ENCODE measurements at regions not wholly inside any gene's neighbourhood (a gene's known extent, or its start where the extent isn't known, plus 50 kb on each side); places are given as distances from the start of the nearest gene placed in this dataset.

- peaks cover 12% of the 10 kb centered on the region for H3K36me3 Mint-ChIP-seq
- H3K4me1 Mint-ChIP-seq = peaks cover 6% of the 10 kb centered on the region
- peak overlapping the region; percentile 0 for H3K27ac Mint-ChIP-seq
- H3K27me3 Mint-ChIP-seq (ENCODE audit: low read depth) = no peaks in the 10 kb centered on the region
- no peak for TF ChIP-seq CTCF (IDR thresholded peaks at IDR 0.05; ENCODE audit: unreplicated experiment)
- no peak for DNase-seq (ENCODE audit: low spot score in 2 of 2, unreplicated experiment in 2 of 2)
- no peak overlapping the region for H3K4me3 Mint-ChIP-seq
- H3K9me3 Mint-ChIP-seq = no peaks in the 10 kb centered on the region
Measured at GRCh38 chr19:46967578-46968032, 52.0 kb upstream of the NPAS1 start.
